ENCODE measurements at regions not wholly inside any gene's neighbourhood (a gene's known extent, or its start where the extent isn't known, plus 50 kb on each side); places are given as distances from the start of the nearest gene placed in this dataset.

DNA sequence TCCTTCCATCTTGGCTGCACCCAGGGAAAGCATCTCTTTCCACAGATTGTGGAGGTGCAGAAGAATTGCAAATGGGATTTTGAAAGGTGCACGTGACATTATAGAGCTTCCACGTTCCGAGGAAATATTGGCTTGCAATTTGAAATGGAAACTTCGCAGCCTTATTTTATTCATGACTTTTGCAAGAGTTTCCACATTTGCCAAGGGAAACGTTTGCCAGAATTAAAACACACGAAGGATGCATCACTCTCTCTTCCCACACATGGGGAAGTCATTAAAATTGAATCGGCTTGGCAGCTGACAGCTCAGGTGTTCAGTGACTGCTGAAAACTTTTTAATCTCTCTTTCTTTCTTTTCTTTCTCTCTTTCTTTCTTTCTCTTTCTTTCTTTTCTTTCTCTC is 475.4 kb upstream of the IGFBP3 start:
- TF ChIP-seq, protein P1, sequence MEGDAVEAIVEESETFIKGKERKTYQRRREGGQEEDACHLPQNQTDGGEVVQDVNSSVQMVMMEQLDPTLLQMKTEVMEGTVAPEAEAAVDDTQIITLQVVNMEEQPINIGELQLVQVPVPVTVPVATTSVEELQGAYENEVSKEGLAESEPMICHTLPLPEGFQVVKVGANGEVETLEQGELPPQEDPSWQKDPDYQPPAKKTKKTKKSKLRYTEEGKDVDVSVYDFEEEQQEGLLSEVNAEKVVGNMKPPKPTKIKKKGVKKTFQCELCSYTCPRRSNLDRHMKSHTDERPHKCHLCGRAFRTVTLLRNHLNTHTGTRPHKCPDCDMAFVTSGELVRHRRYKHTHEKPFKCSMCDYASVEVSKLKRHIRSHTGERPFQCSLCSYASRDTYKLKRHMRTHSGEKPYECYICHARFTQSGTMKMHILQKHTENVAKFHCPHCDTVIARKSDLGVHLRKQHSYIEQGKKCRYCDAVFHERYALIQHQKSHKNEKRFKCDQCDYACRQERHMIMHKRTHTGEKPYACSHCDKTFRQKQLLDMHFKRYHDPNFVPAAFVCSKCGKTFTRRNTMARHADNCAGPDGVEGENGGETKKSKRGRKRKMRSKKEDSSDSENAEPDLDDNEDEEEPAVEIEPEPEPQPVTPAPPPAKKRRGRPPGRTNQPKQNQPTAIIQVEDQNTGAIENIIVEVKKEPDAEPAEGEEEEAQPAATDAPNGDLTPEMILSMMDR (IDR thresholded peaks at IDR 0.05), result no peak
- no peak for TF ChIP-seq POLR2A (IDR thresholded peaks at IDR 0.05)
- peak in 1 of 2 donors; percentile 56 for TF ChIP-seq EP300 (IDR thresholded peaks at IDR 0.05)
